ENCODE measurements at regions not wholly inside any gene's neighbourhood (a gene's known extent, or its start where the extent isn't known, plus 50 kb on each side); places are given as distances from the start of the nearest gene placed in this dataset.

DNA sequence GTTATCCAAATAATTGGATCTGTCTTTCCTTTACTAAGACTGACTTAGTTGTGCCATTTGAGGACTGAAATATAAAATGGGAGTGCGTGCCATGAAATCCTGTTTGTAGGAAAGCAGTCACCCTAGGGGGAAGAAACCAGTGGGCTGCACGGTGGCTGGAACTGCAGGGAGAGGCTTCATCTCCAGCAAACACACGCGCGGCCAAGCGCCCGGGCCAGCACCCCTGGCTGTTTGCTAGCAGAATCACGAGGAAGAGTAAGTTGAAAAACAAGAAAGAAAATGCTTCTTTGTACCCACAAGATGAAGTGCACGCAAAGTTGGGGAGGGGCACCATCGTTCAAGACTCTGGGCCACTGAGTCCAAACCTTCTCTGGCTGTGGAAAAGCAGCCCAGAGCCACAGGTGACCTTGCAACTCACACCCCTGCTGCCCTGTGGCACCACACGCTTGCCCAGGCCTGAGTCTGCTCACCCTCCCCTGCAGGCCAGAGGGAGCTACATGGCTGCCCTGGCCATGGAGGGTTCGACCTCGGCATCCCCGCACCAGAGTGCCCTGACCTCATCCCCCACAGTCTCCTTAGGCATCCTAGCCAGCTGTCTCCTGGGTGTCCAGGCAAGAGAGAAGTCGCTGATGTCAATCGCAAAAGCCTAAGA is 55.2 kb downstream of the IRX2 start:
- no peak for TF ChIP-seq GATA1 (IDR thresholded peaks at IDR 0.05; ENCODE audit: low read depth, low read length)
- no peak for TF ChIP-seq POLR2A (IDR thresholded peaks at IDR 0.05; ENCODE audit: low read length)
- no peak for DNase-seq

DNA sequence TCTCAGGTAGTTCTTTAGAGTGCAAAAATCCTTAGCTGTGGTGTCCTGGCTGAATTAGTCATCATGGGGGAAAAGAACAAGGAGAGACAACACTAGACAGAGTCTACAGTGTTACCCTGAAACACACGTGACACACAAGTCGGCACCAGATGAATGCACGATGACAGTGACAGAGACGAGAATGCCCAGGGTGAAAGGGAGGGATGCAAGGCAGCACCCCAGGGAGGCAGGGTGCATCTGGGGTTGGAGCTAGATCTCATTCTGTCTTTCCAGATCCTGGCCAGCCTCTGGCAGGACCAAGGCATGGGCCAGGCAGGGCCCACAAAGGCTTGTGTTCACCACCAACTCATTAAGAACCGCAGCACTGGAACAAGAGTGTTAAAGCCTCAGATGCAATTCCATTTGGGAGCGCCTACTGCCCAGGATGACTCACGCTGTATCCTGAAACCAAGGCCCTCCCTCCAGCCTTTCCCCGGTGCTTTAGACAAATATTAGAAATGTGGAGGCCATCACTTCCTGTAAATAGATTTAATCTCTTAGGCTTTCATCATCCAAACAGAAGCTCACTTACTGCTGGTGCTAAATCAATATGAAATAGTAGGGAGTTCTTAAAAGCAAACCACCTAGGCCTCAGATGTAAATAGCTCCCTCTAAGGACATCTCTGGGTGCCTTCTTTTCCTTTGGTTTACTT is 56.1 kb downstream of the IRX2 start:
- TF ChIP-seq POLR2A (IDR thresholded peaks at IDR 0.05; ENCODE audit: low read length): no peak
- TF ChIP-seq GATA1 (IDR thresholded peaks at IDR 0.05; ENCODE audit: low read depth, low read length): no peak
- no peak for DNase-seq

DNA sequence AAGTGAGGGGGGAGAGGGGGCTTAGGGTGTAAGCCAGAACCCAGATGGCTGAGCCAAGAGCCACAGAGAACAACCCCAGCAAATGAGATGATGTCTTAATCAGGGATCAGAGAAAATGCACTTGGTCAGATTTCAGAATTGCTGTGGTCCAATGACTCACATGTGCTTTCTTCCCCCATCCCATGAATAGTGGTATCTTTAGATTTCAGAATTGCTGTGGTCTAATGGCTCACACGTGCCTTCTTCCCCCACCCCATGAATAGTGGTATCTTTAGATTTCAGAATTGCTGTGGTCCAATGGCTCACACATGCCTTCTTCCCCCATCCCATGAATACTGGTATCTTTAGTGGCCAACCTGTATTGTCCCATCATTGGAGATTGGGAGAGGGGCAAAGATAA is 59.9 kb downstream of the IRX2 start:
- DNase-seq: no peak
- TF ChIP-seq POLR2A (IDR thresholded peaks at IDR 0.05; ENCODE audit: low read length) (no peak), GATA1 (IDR thresholded peaks at IDR 0.05; ENCODE audit: low read depth, low read length) (no peak)

DNA sequence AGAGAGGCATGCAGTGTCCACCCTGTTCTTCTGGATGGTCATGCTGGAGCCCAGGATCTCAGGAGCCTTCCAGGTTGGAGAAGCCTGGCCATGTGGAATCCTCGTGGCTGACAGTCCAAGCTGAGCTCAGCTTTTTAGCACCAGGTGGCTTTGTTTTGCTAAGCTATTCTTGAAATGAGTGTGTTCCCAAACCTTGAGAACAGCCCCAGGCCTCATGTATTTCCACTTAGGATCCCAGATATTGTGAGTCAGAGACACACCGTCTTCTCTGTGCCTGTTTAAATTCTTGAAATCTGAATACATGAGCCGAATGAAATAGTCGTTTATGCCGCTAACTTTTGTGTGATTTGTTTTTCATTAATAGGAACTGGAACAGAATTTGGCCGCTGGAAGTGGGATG is 61.2 kb downstream of the IRX2 start:
- TF ChIP-seq POLR2A (IDR thresholded peaks at IDR 0.05; ENCODE audit: low read length) (no peak), GATA1 (IDR thresholded peaks at IDR 0.05; ENCODE audit: low read depth, low read length) (no peak)
- no peak for DNase-seq

DNA sequence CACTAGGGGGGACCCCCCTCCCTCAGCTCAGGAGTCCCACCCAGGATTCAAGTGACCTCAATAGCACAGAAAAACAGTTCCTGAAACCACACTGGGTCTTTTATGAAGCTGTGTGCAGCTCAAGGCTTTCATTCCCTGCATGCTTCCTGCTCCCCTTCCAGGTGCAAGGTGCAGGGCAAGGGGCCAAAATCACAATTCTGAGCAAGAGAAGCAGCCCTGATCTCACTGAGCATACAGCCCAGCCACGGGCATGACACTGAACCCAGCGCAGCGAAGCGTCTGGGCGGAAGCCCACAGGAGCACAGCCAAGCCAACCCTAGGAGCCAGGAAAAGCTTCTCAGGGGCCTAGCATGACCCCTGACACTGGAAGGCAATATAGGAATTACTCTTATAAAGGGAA is 62.9 kb downstream of the IRX2 start:
- no peak for DNase-seq
- TF ChIP-seq GATA1 (IDR thresholded peaks at IDR 0.05; ENCODE audit: low read depth, low read length): no peak
- no peak for TF ChIP-seq POLR2A (IDR thresholded peaks at IDR 0.05; ENCODE audit: low read length)

DNA sequence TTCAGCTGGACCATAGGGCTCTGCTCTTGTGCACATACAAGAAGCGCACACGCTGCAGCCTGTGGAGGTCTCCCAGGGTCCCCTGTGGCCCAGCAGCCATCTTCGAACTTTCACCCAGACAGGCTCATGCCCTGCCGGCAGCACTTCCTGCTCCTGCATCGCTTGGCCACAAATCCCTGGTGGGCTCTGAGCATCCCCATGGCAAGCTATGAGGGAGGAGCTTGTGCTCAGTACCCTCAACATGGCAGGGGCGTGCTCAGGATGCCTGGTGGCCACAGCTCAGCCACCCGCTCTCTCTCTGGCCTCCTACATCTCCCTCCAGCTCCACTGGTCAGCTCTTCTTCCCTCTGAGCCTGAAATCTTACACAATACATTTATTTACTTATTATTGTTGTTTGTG is 63.7 kb downstream of the IRX2 start:
- no peak for DNase-seq
- TF ChIP-seq GATA1 (IDR thresholded peaks at IDR 0.05; ENCODE audit: low read depth, low read length) (no peak), POLR2A (IDR thresholded peaks at IDR 0.05; ENCODE audit: low read length) (no peak)

DNA sequence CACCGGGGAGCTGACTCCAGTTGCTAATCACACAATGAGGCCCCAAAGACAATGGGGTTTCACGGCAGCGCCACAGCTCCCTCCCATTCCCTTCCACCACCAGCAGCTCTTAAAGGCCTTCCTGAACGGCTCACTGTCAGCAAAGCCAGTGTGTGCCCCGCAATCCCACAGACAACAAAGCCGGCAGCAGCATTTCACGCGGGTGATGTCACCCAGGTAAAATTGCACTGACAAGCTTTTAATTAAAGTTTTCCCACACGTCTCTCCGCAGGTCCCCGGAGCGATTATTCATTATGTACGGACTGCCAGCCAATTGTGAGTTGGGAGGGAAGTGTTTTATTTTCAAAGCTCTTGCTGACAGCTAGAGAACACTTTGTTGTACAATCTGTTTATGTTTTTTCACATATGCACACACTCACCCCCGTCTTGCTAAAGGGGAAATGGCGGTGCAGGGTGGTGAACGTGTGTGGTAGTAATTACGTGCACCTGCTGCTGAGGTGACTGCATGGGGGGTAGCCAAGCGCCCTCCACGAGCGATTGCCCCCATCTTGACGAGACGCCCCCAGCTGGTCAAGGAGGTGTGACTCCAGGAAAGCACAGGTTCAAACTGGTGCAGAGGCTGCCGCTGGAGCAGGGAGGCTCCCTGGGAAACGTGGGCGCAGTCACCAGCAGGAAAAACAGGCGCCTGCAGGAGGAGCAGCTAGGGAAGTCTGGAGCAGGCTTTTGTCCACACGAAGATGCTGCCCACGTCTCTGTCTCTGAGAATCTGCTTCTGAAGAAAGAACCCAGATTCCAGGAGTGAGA is 65.0 kb downstream of the IRX2 start:
- DNase-seq: no peak
- no peak for TF ChIP-seq POLR2A (IDR thresholded peaks at IDR 0.05; ENCODE audit: low read length)
- TF ChIP-seq GATA1 (IDR thresholded peaks at IDR 0.05; ENCODE audit: low read depth, low read length): no peak

DNA sequence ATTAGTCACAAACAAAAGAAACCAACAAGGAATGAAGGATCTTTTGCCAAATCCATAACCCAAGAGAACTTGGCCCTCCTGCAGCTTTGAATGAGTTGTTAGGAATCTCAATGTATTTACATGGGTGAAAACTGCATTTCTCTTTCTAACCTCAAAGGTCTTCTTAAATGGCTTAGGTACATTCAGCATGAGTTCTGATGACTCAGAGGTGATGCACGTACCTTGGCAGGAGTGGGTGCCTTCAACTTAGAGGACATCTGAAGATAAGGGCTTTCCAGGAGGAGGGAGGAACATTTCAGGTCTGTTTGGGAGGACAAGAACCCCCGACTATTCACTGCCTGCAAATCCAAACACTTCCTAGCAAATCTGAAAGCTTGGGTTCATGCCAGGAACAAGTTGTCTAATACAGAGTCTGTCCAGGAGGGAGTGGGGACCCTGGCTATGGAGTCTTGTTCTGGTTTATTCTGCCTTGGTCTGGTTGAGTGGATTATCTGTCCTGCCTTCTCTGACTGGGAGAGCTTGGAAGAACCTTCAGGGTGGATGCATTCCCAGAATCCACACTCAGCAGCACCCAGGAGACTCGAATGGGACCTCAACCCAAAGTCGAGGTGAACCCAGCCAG is 65.7 kb downstream of the IRX2 start:
- TF ChIP-seq GATA1 (IDR thresholded peaks at IDR 0.05; ENCODE audit: low read depth, low read length) (no peak), POLR2A (IDR thresholded peaks at IDR 0.05; ENCODE audit: low read length) (no peak)
- DNase-seq: no peak

DNA sequence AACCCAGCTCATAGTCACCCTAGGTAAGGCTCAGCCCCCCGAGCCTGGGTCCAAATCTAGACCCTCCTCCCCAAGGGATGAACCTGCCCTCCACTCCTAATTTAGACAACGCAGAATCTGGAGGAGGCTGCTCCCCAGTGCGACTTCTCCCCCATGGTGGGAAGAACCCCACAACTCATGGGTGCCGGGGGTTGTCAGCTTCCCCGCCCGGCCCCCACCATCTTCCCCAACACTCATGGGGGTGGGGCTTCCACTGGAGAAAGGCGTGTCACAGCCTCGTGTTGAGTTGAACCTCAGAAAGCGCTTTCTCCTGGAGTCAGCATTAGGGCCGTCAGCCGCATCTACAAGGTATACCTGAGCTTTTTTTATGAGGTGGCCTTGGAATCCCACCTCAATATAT is 66.9 kb downstream of the IRX2 start:
- DNase-seq: no peak
- TF ChIP-seq GATA1 (IDR thresholded peaks at IDR 0.05; ENCODE audit: low read depth, low read length): no peak
- TF ChIP-seq POLR2A (IDR thresholded peaks at IDR 0.05; ENCODE audit: low read length): no peak

DNA sequence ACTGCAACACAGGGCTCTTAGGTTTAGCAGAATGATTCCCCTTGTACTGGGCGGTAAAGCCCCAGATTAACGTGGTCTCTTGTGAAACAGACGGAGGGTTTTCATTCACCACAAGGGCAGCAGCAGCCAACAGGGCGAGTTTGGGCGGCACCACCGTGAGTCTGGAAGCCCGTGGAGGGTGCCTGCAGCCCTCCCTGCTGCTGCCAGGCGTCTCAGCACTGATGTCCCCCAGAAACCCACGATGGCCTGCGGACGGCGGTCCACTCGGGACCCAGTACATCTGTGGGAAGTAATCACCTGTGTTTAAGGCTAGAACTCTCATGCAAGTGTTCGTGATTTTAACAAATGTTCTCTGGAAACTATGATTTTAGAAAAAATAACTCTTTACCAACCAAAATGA is 67.8 kb downstream of the IRX2 start:
- TF ChIP-seq POLR2A (IDR thresholded peaks at IDR 0.05; ENCODE audit: low read length) (no peak), GATA1 (IDR thresholded peaks at IDR 0.05; ENCODE audit: low read depth, low read length) (no peak)

DNA sequence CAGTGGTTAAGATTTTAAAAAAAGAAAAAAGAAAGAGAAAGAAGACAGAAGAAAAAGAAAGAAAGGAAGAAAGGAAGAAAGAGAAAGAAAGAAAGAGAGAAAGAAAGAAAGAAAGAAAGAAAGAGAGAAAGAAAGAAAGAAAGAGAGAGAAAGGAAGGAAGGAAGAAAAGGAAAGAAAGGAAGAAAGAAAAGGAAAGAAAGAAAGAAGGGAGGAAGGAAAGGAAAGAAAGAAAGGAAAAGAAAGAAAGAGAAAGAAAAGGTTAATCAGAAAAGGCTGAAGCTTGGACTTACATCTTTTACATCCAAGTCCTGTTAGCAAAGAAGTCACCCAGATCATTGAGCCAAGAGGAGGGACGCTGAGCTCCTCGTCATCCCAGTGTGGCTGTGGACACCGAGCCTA is 70.0 kb downstream of the IRX2 start:
- TF ChIP-seq POLR2A (IDR thresholded peaks at IDR 0.05; ENCODE audit: low read length) (no peak), GATA1 (IDR thresholded peaks at IDR 0.05; ENCODE audit: low read depth, low read length) (no peak)
- no peak for DNase-seq

More for the DNA sequence above, 67.8 kb downstream of the IRX2 start:
- no peak for DNase-seq

DNA sequence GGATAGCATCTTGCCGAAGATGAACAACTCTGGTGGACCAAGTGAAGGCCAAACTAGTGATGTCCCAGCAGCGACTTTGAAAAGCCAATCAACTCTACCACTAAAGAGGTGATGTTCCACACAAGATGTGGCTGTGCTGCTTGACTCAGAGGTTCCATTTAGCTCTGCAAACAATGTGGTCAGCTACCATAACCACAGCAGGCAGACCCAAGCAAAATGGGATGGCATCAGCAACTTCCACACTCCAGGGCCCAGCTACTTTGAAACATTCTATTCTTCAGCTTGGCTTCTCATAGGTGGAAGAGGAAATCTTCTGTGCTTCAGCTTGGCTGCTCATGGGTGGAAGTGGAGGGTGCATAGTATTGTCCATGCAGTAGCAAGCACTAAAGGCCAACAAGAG is 70.5 kb downstream of the IRX2 start:
- TF ChIP-seq GATA1 (IDR thresholded peaks at IDR 0.05; ENCODE audit: low read depth, low read length) (no peak), POLR2A (IDR thresholded peaks at IDR 0.05; ENCODE audit: low read length) (no peak)
- DNase-seq: no peak

DNA sequence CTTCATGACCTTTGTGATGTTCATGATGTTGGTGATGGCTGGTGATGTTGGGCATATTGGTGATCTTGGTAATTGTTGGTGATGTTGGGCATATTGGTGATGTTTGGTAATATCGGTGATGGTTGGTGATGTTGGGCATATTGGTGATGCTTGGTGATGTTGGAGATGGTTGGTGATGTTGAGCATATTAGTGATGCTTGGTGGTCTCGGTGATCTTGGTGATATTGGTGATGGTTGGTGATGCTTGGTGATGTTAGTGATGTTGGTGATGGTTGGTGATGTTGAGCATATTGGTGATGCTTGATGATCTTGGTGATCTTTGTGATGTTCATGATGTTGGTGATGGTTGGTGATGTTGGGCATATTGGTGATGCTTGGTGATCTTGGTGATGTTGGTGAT is 73.8 kb downstream of the IRX2 start:
- TF ChIP-seq GATA1 (IDR thresholded peaks at IDR 0.05; ENCODE audit: low read depth, low read length) (no peak), POLR2A (IDR thresholded peaks at IDR 0.05; ENCODE audit: low read length) (no peak)
- DNase-seq: no peak

DNA sequence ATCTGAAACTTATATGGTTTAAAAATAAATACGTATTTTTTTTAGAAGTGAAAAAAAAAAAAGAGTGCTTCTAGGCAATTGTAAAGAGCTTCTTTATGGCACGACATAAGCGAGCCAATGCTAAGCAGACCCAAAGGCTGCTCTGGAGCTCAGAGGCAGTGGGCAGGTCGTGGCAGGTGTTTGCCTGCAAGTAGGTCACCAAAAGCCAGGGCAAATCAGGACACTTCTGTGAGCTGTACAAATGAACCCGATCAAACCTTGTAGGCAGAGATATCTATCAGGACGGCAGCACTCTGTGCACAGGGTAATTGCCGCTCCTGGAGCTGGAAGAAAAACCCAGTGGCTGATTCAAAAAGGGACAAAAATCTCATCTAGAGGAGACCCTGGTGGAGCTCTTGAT is 75.9 kb downstream of the IRX2 start:
- no peak for DNase-seq
- TF ChIP-seq GATA1 (IDR thresholded peaks at IDR 0.05; ENCODE audit: low read depth, low read length) (no peak), POLR2A (IDR thresholded peaks at IDR 0.05; ENCODE audit: low read length) (no peak)
